HG03442 (cell line): ENCODE measurements at regions not wholly inside any gene's neighbourhood (a gene's known extent, or its start where the extent isn't known, plus 50 kb on each side); places are given as distances from the start of the nearest gene placed in this dataset.
"Not testable (repeated sequence)": the region's sequence is repeated elsewhere in the genome, so short reads cannot be mapped to it uniquely, and the experiment has no call there.

Source experiments
- ATAC-seq: cut with Tn5 transposase; IDR thresholded peaks from one replicate; pipeline ENCODE4 v1.9.1; 2021; ENCODE audit warnings: mild to moderate bottlenecking, moderate library complexity; ENCODE audit not compliant: unreplicated experiment

GRCh38 chr10:124173298-124173900 lies 80.0 kb upstream of the CHST15 start:
- no peak for ATAC-seq

- ATAC-seq, result no peak
Measured at GRCh38 chr10:124172181-124172916, 79.0 kb upstream of the CHST15 start.

GRCh38 chr10:124171561-124171960 lies 78.2 kb upstream of the CHST15 start:
- ATAC-seq, result no peak

GRCh38 chr10:124170631-124171030 lies 77.2 kb upstream of the CHST15 start:
- ATAC-seq, result no peak

- ATAC-seq, result no peak
Measured at GRCh38 chr10:124168991-124169802, 75.8 kb upstream of the CHST15 start.

- ATAC-seq, result no peak
Measured at GRCh38 chr10:124168581-124168980, 75.2 kb upstream of the CHST15 start.

GRCh38 chr10:124167925-124168324 lies 74.5 kb upstream of the CHST15 start:
- ATAC-seq, result not testable (repeated sequence)

- no peak for ATAC-seq
Measured at GRCh38 chr10:124166431-124167125, 73.2 kb upstream of the CHST15 start.

GRCh38 chr10:124165827-124166226 lies 72.4 kb upstream of the CHST15 start:
- no peak for ATAC-seq

GRCh38 chr10:124165311-124165710 lies 71.9 kb upstream of the CHST15 start:
- ATAC-seq, result no peak

- ATAC-seq, result no peak
Measured at GRCh38 chr10:124164264-124164663, 70.9 kb upstream of the CHST15 start.

GRCh38 chr10:124162774-124163354 lies 69.5 kb upstream of the CHST15 start:
- no peak for ATAC-seq

GRCh38 chr10:124162136-124162535 lies 68.7 kb upstream of the CHST15 start:
- no peak for ATAC-seq

- no peak for ATAC-seq
Measured at GRCh38 chr10:124161601-124162000, 68.2 kb upstream of the CHST15 start.

- no peak for ATAC-seq
Measured at GRCh38 chr10:124160943-124161582, 67.7 kb upstream of the CHST15 start.

- ATAC-seq, result no peak
Measured at GRCh38 chr10:124160176-124160575, 66.8 kb upstream of the CHST15 start.

GRCh38 chr10:124159153-124159552 lies 65.8 kb upstream of the CHST15 start:
- no peak for ATAC-seq

- ATAC-seq, result no peak
Measured at GRCh38 chr10:124158592-124158991, 65.2 kb upstream of the CHST15 start.

GRCh38 chr10:124157271-124157681 lies 63.9 kb upstream of the CHST15 start:
- no peak for ATAC-seq

GRCh38 chr10:124156524-124157260 lies 63.3 kb upstream of the CHST15 start:
- no peak for ATAC-seq
